ENCODE measurements at regions not wholly inside any gene's neighbourhood (a gene's known extent, or its start where the extent isn't known, plus 50 kb on each side); places are given as distances from the start of the nearest gene placed in this dataset.

DNA sequence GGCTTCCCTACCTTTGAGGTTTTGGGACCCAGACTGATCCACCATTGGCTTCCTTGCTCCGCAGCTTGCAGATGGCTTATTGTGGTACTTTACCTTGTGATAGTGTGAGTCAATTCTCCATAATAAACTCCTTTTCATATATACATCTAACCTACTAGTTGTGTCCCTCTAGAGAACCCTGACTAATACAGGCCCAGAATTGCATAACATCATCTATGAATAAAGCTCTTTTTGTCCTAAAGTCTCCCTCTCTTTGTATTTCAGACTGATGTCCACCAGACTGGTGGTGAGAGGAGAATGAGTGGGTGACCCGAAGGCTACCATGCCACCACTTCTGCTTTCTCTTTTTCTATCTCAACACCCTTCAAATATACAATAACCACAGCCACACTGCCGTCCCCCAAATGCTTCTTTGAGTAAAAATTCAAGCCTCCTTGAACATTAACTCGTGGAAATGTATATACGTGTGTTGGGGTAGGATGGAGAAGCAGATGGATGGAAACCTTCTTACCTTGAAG is 265.7 kb downstream of the PTBP2 start:
- Histone ChIP-seq H2BK120ac (ENCODE audit: low read depth, low read length, poor library complexity, severe bottlenecking) (no peak overlapping the region), H4K91ac (ENCODE audit: insufficient read length, low read depth, low read length) (no peak overlapping the region), H3K9ac (ENCODE audit: extremely low read depth, insufficient read length, low read length) (no peak overlapping the region), H3K4me2 (ENCODE audit: insufficient read depth, insufficient read length, low read length) (no peak overlapping the region), H2AFZ (ENCODE audit: low read length) (no peak overlapping the region), H3K18ac (ENCODE audit: insufficient read length, low read depth, low read length) (no peak overlapping the region), H2BK15ac (ENCODE audit: low read depth, low read length) (no peak overlapping the region), H3K9me3 (ENCODE audit: control insufficient read depth, low read depth, low read length) (no peaks in the 10 kb centered on the region), H3K14ac (ENCODE audit: insufficient read depth, low read length) (no peak overlapping the region), H3K4me1 (ENCODE audit: insufficient read depth, low read length) (no peaks in the 10 kb centered on the region), H4K8ac (replicated peaks; ENCODE audit: insufficient read length, low read depth, low read length) (no peak overlapping the region), H2BK5ac (ENCODE audit: insufficient read length, low read length) (no peak overlapping the region), H2BK12ac (ENCODE audit: insufficient read length, low read depth, low read length) (no peak overlapping the region), H3K4ac (ENCODE audit: low read depth, low read length) (no peak overlapping the region), H3K79me1 (ENCODE audit: insufficient read depth, low read depth, low read length, poor library complexity, severe bottlenecking) (no peaks in the 10 kb centered on the region), H3K23ac (ENCODE audit: insufficient read length, low read depth, low read length) (no peak overlapping the region), H3K79me2 (ENCODE audit: insufficient read depth, low read length) (no peaks in the 10 kb centered on the region), H3K27me3 (ENCODE audit: insufficient read depth, low read length) (no peaks in the 10 kb centered on the region), H3K56ac (ENCODE audit: insufficient read length, low read depth, low read length) (no peak overlapping the region), H4K5ac (ENCODE audit: insufficient read length, low read depth, low read length) (no peak overlapping the region), H3K27ac (ENCODE audit: insufficient read length, low read depth, low read length) (no peak overlapping the region), H2BK20ac (ENCODE audit: low read depth, low read length, poor library complexity, severe bottlenecking) (no peak overlapping the region), H4K20me1 (ENCODE audit: control insufficient read depth, insufficient read depth, insufficient read length) (no peaks in the 10 kb centered on the region), H2AK5ac (ENCODE audit: insufficient read length, low read length) (no peak overlapping the region), H3K23me2 (ENCODE audit: insufficient read length, low read depth, low read length, poor library complexity, severe bottlenecking) (no peaks in the 10 kb centered on the region), H3T11ph (ENCODE audit: low read length) (no peak overlapping the region)
- no peak for DNase-seq
- Mint-ChIP-seq H3K27me3 (ENCODE audit: low read depth) (no peaks in the 10 kb centered on the region; the same call in 1 of the 2 replicates), H3K4me3 (no peak overlapping the region), H3K27ac (no peak overlapping the region; a peak in 1 of 7 replicates), H3K36me3 (ENCODE audit: insufficient read depth in 1 of 3, low read depth in 3 of 3) (peaks cover 9 to 11% (median 10%) of the 10 kb centered on the region in 3 experiments), H3K4me1 (0 out of 4 replicates have a peak, but pooled peaks cover 0 to 2% of the 10 kb centered on the region in 2 experiments), H3K9me3 (peaks cover 10 to 31% of the 10 kb centered on the region in 2 experiments)
- no peak for TF ChIP-seq CTCF (conservative IDR thresholded peaks at IDR 0.05)
- WGBS (ENCODE audit: extremely low coverage, insufficient read length, low lambda C conversion rate), result no CpG with 5 or more reads among the region's 5 CpGs

Measured in H9 (cell line).